ENCODE measurements at regions not wholly inside any gene's neighbourhood (a gene's known extent, or its start where the extent isn't known, plus 50 kb on each side); places are given as distances from the start of the nearest gene placed in this dataset.

DNA sequence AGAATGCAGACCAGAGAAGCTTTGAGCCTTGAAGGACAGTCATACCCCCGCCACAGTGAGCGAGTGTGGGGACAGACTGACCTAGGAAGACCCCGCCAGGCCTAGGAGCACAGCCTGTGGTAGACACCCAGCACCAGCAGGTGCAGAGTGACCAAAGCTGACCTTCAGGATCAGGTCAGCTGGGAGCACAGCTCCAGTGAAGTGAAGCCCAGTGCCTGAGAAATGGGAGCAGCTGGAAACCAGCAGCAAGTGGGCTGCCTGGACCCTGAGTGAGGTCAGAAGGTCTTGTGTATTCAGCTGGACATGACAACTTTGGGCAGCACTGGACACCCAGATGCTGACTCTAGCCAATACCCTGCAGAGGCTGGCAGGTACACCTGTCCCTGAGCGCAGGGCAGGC is 268.9 kb downstream of the TEX29 start:
- no peak for TF ChIP-seq CTCF (IDR thresholded peaks at IDR 0.05)
- no peak for TF ChIP-seq ZFX (IDR thresholded peaks at IDR 0.05; ENCODE audit: borderline replicate concordance)
